ENCODE measurements at regions not wholly inside any gene's neighbourhood (a gene's known extent, or its start where the extent isn't known, plus 50 kb on each side); places are given as distances from the start of the nearest gene placed in this dataset.

GRCh38 chr3:140816372-140817195 lies 125.1 kb upstream of the SLC25A36 start:
- no peak for TF ChIP-seq CTCF (IDR thresholded peaks at IDR 0.05; ENCODE audit: extremely low read depth, missing control alignments)
- peak; percentile 14 for DNase-seq (ENCODE audit: low spot score)

- no peak for DNase-seq (ENCODE audit: low spot score)
- TF ChIP-seq CTCF (IDR thresholded peaks at IDR 0.05; ENCODE audit: extremely low read depth, missing control alignments), result no peak
Observed at GRCh38 chr3:140821493-140821892, 120.1 kb upstream of the SLC25A36 start.

GRCh38 chr3:140822401-140823047 lies 119.1 kb upstream of the SLC25A36 start:
- TF ChIP-seq CTCF (IDR thresholded peaks at IDR 0.05; ENCODE audit: extremely low read depth, missing control alignments), result no peak
- no peak for DNase-seq (ENCODE audit: low spot score)

- DNase-seq (ENCODE audit: low spot score), result no peak
- no peak for TF ChIP-seq CTCF (IDR thresholded peaks at IDR 0.05; ENCODE audit: extremely low read depth, missing control alignments)
Observed at GRCh38 chr3:140823106-140823505, 118.5 kb upstream of the SLC25A36 start.

GRCh38 chr3:140827894-140828293 lies 113.7 kb upstream of the SLC25A36 start:
- TF ChIP-seq CTCF (IDR thresholded peaks at IDR 0.05; ENCODE audit: extremely low read depth, missing control alignments), result no peak
- DNase-seq (ENCODE audit: low spot score), result no peak

- DNase-seq (ENCODE audit: low spot score), result no peak
- TF ChIP-seq CTCF (IDR thresholded peaks at IDR 0.05; ENCODE audit: extremely low read depth, missing control alignments), result no peak
Observed at GRCh38 chr3:140828585-140828984, 113.1 kb upstream of the SLC25A36 start.

GRCh38 chr3:140829796-140830195 lies 111.8 kb upstream of the SLC25A36 start:
- TF ChIP-seq CTCF (IDR thresholded peaks at IDR 0.05; ENCODE audit: extremely low read depth, missing control alignments), result no peak
- no peak for DNase-seq (ENCODE audit: low spot score)
